SJCRH30 (cell line): ENCODE measurements at regions not wholly inside any gene's neighbourhood (a gene's known extent, or its start where the extent isn't known, plus 50 kb on each side); places are given as distances from the start of the nearest gene placed in this dataset.

Experiments used
- DNase-seq, 2 experiments: peaks; one replicate each; pipeline ENCODE4 v3.0.0-alpha.2; 2015 to 2020
- H3K27ac ChIP-seq: fragments of 250-450 bp; sonication (Bioruptor Pico); 2 replicates; pipeline ENCODE4 v1.5.1; 2020; ENCODE audit warnings: mild to moderate bottlenecking, moderate library complexity
- H3K27me3 ChIP-seq: fragments of 250-450 bp; sonication (Bioruptor Pico); 2 replicates; pipeline ENCODE4 v1.5.1; 2020; ENCODE audit warnings: mild to moderate bottlenecking, moderate library complexity
- H3K36me3 ChIP-seq: fragments of 250-450 bp; sonication (Bioruptor Pico); 2 replicates; pipeline ENCODE4 v1.5.1; 2020; ENCODE audit warnings: mild to moderate bottlenecking, moderate library complexity
- H3K4me1 ChIP-seq: fragments of 250-450 bp; sonication (Bioruptor Pico); 2 replicates; pipeline ENCODE4 v1.5.1; 2020; ENCODE audit warnings: mild to moderate bottlenecking, moderate library complexity
- H3K4me3 ChIP-seq: fragments of 250-450 bp; sonication (Bioruptor Pico); 2 replicates; pipeline ENCODE4 v1.5.1; 2020; ENCODE audit warnings: mild to moderate bottlenecking, moderate library complexity
- H3K9me3 ChIP-seq: fragments of 250-450 bp; sonication (Bioruptor Pico); replicated peaks from 2 replicates; pipeline ENCODE4 v1.5.1; 2020; ENCODE audit warnings: mild to moderate bottlenecking, moderate library complexity

DNA sequence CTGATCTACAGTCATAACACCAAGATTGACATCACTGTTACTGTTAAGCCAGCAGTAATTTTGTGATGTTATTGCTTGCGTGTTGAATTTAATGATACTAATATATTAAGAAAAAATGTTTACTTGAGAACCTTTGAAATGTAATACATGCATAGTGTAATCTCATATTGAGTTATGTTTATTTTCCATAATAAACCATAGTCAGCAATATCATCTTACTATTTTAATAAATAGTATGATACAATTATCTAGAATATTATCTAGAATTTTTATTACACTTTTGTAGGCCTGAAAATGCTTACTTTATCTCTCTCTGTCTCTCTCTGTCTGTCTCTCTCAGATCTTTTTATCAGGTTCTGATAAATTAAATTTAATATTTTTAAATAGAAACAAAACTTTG, 843.1 kb downstream of the KCNT2 start:
- DNase-seq = no peak
- Histone ChIP-seq H3K27me3 (no peaks in the 10 kb centered on the region), H3K36me3 (no peaks in the 10 kb centered on the region), H3K4me1 (no peaks in the 10 kb centered on the region), H3K27ac (no peak overlapping the region), H3K9me3 (no peaks in the 10 kb centered on the region), H3K4me3 (no peak overlapping the region)

DNA sequence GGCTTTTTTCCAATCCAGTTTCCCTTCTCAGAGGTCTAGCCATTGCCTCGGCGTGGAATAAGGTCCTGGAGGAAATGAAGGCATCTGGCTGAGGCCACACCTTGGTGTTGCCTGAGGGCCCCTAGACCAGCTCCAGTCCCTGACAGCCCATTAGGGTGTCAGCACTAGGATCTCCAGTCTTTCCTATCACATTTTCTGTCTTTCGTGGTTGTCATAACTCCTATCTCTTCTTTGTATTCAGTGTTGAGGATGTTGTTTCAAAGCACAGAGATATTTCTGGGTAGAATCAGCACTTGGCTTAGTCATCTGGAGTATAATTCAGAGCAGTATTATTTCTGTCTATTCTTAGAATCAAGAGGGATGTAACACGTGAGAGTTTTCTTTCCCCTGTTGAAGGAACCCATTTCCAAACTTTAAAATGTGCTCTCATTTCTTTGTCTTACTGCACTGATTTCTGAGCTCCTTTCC, 844.3 kb downstream of the KCNT2 start:
- Histone ChIP-seq H3K4me3 (no peak overlapping the region), H3K27me3 (no peaks in the 10 kb centered on the region), H3K27ac (no peak overlapping the region), H3K4me1 (no peaks in the 10 kb centered on the region), H3K9me3 (no peaks in the 10 kb centered on the region), H3K36me3 (no peaks in the 10 kb centered on the region)
- no peak for DNase-seq

- H3K9me3 ChIP-seq = no peaks in the 10 kb centered on the region
- no peak overlapping the region for H3K4me3 ChIP-seq
- no peak overlapping the region for H3K27ac ChIP-seq
- no peaks in the 10 kb centered on the region for H3K4me1 ChIP-seq
- DNase-seq = no peak
- no peaks in the 10 kb centered on the region for H3K27me3 ChIP-seq
- no peaks in the 10 kb centered on the region for H3K36me3 ChIP-seq
These were observed 844.9 kb downstream of the KCNT2 start for GRCh38 chr1:195763146-195763906.

DNA sequence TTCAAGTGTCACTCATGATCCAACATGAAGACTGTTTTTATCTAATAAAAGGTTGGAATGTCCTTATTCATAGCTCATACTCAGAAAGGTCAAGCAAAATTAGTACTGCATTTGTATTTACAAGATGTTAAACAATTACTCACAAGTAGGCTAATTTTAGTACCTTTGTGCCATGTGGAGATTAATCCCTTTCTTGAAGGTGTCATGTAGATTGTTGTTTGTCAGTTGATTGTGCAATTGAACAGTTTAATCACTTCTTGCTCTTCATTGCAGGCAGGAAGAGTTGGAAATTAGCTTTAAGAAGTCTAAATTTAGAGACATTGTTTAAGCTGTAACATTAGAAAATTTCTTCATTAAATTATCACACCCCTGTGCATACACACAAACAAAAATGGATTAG, 847.1 kb downstream of the KCNT2 start:
- H3K4me1 ChIP-seq = no peaks in the 10 kb centered on the region
- DNase-seq = no peak

GRCh38 chr1:195756109-195756508, 852.1 kb downstream of the KCNT2 start:
- no peak overlapping the region for H3K4me3 ChIP-seq
- H3K36me3 ChIP-seq = no peaks in the 10 kb centered on the region
- H3K27me3 ChIP-seq = no peaks in the 10 kb centered on the region
- no peak overlapping the region for H3K27ac ChIP-seq
- no peaks in the 10 kb centered on the region for H3K4me1 ChIP-seq
- no peak for DNase-seq
- no peaks in the 10 kb centered on the region for H3K9me3 ChIP-seq

More for the DNA sequence above, 847.1 kb downstream of the KCNT2 start:
- no peaks in the 10 kb centered on the region for H3K36me3 ChIP-seq
- H3K4me3 ChIP-seq = no peak overlapping the region
- no peaks in the 10 kb centered on the region for H3K9me3 ChIP-seq
- H3K27me3 ChIP-seq = no peaks in the 10 kb centered on the region
- H3K27ac ChIP-seq = no peak overlapping the region

GRCh38 chr1:195754874-195755273, 853.4 kb downstream of the KCNT2 start:
- Histone ChIP-seq H3K27me3 (no peaks in the 10 kb centered on the region), H3K9me3 (no peaks in the 10 kb centered on the region), H3K4me3 (no peak overlapping the region), H3K4me1 (no peaks in the 10 kb centered on the region), H3K36me3 (no peaks in the 10 kb centered on the region), H3K27ac (no peak overlapping the region)
- DNase-seq = no peak

GRCh38 chr1:195754303-195754702, 853.9 kb downstream of the KCNT2 start:
- DNase-seq = no peak
- Histone ChIP-seq H3K4me1 (no peaks in the 10 kb centered on the region), H3K27me3 (no peaks in the 10 kb centered on the region), H3K27ac (no peak overlapping the region), H3K36me3 (no peaks in the 10 kb centered on the region), H3K4me3 (no peak overlapping the region), H3K9me3 (no peaks in the 10 kb centered on the region)

GRCh38 chr1:195748969-195749368, 859.3 kb downstream of the KCNT2 start:
- Histone ChIP-seq H3K27me3 (no peaks in the 10 kb centered on the region), H3K4me1 (peaks cover 10% of the 10 kb centered on the region; the same call in 1 of the 2 replicates), H3K4me3 (no peak overlapping the region), H3K27ac (no peak overlapping the region), H3K36me3 (no peaks in the 10 kb centered on the region), H3K9me3 (no peaks in the 10 kb centered on the region)
- no peak for DNase-seq

DNA sequence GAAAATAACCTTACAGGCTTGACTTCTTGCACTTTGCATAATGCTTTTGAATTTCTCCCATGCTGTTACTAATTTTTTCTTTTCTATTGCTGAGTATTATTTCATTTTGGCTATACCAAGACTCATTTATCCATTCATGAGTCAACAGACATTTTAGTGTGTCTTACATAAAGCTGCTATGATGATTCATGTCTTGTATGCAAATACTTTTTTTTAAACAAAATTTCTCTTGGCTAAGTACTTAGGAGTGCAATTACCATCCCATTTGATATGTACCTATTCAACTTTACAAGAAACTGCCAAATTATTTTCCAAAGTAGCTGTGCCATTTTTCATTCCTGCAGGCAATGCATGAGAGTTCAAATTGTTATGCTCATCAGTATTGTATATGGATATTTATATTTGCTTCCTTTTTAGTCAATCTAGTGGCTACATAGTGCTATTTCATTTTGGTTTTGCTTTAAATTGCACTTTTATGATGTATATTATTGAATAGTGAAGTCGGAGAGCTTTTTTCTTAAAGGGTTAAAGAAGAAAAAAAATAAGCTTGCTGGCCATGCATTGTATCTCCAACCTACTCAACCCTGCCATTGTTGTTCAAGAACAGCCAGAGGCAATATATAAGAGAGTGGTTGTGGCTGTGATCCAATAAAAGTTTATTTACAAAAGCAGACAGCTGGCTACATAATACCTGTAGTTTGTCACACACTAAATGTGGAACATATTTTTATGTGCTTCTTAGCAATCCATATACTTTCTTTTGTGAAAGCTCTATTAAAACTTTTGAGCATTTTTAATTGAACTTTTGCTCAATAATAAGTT, 862.8 kb downstream of the KCNT2 start:
- DNase-seq = peak; percentile 15 to 63
- peaks cover 10% of the 10 kb centered on the region; the same call in 1 of the 2 replicates for H3K4me1 ChIP-seq
- peak overlapping the region; percentile 10; the same call in 1 of the 2 replicates for H3K27ac ChIP-seq
- H3K9me3 ChIP-seq = no peaks in the 10 kb centered on the region
- no peaks in the 10 kb centered on the region for H3K36me3 ChIP-seq
- no peaks in the 10 kb centered on the region for H3K27me3 ChIP-seq
- H3K4me3 ChIP-seq = no peak overlapping the region

GRCh38 chr1:195744256-195744655, 864.0 kb downstream of the KCNT2 start:
- H3K9me3 ChIP-seq = no peaks in the 10 kb centered on the region
- no peak for DNase-seq
- H3K4me3 ChIP-seq = no peak overlapping the region
- peaks cover 10% of the 10 kb centered on the region; the same call in 1 of the 2 replicates for H3K4me1 ChIP-seq
- H3K27ac ChIP-seq = no peak overlapping the region
- no peaks in the 10 kb centered on the region for H3K36me3 ChIP-seq
- H3K27me3 ChIP-seq = no peaks in the 10 kb centered on the region

GRCh38 chr1:195740862-195741261, 867.4 kb downstream of the KCNT2 start:
- H3K9me3 ChIP-seq = no peaks in the 10 kb centered on the region
- H3K4me3 ChIP-seq = no peak overlapping the region
- H3K36me3 ChIP-seq = no peaks in the 10 kb centered on the region
- no peak overlapping the region for H3K27ac ChIP-seq
- DNase-seq = no peak
- peaks cover 5% of the 10 kb centered on the region; the same call in 1 of the 2 replicates for H3K4me1 ChIP-seq
- H3K27me3 ChIP-seq = no peaks in the 10 kb centered on the region

GRCh38 chr1:195738966-195739650, 869.1 kb downstream of the KCNT2 start:
- no peaks in the 10 kb centered on the region for H3K4me1 ChIP-seq
- H3K27me3 ChIP-seq = no peaks in the 10 kb centered on the region

DNA sequence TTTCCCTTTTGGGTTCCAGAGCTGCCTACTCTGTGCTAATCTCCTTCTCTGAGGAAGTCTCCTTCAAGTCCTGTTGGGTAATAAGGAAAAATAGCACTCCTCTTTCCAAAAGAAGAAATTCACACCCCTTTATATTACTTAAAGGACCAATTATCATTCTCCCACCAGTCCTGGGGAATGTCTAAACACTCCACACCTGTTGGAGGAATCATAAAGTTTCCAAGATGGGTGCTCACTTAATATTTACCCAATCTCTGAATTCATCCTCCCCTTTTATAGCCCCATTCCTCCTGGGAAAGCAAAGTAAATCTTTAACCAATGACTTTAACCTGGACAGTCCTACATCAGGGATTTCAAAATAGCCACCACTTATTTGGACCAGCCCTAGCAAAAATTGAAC, 873.1 kb downstream of the KCNT2 start:
- H3K36me3 ChIP-seq = no peaks in the 10 kb centered on the region
- H3K27ac ChIP-seq = no peak overlapping the region
- no peak overlapping the region for H3K4me3 ChIP-seq
- DNase-seq = no peak
- no peaks in the 10 kb centered on the region for H3K4me1 ChIP-seq
- H3K27me3 ChIP-seq = no peaks in the 10 kb centered on the region
- no peaks in the 10 kb centered on the region for H3K9me3 ChIP-seq

More at GRCh38 chr1:195738966-195739650, 869.1 kb downstream of the KCNT2 start:
- DNase-seq = no peak
- H3K27ac ChIP-seq = no peak overlapping the region
- no peak overlapping the region for H3K4me3 ChIP-seq
- H3K36me3 ChIP-seq = no peaks in the 10 kb centered on the region
- H3K9me3 ChIP-seq = no peaks in the 10 kb centered on the region

- no peaks in the 10 kb centered on the region for H3K36me3 ChIP-seq
- H3K4me3 ChIP-seq = no peak overlapping the region
- peak; percentile 5 to 39 for DNase-seq
- H3K9me3 ChIP-seq = no peaks in the 10 kb centered on the region
- H3K4me1 ChIP-seq = no peaks in the 10 kb centered on the region
- H3K27me3 ChIP-seq = no peaks in the 10 kb centered on the region
- no peak overlapping the region for H3K27ac ChIP-seq
These were observed 874.4 kb downstream of the KCNT2 start for GRCh38 chr1:195733826-195734225.

DNA sequence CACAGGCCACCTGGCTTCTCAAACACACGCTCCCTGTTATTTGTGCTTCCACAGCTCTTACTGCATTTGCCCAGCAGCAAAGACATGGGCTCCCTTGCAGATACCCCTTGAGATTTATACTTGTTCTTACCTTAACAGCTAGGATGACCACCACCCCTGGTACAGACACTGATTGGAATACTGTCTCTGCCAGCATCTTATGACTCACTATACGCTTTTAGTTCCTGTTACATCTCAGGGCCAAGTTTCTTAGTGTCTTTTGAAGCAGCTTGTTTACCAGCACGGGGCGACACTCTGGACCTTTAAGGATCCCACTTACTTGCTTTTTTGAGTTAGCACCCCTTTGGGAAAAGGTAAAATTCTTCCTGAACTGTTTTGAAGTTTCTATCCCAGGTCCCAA, 874.8 kb downstream of the KCNT2 start:
- no peak for DNase-seq
- Histone ChIP-seq H3K27ac (no peak overlapping the region), H3K9me3 (no peaks in the 10 kb centered on the region), H3K36me3 (no peaks in the 10 kb centered on the region), H3K27me3 (no peaks in the 10 kb centered on the region), H3K4me1 (no peaks in the 10 kb centered on the region), H3K4me3 (no peak overlapping the region)
